GM23338 (cell line): ENCODE measurements at regions not wholly inside any gene's neighbourhood (a gene's known extent, or its start where the extent isn't known, plus 50 kb on each side); places are given as distances from the start of the nearest gene placed in this dataset.

Experiments used
- ATAC-seq: fragments of 200-7000 bp; cut with Tn5 transposase; 3 replicates; pipeline ENCODE4 v1.9.1; 2020
- DNase-seq: peaks from one replicate; pipeline ENCODE4 v3.0.0-alpha.2; 2015; ENCODE audit warnings: low spot score
- H2AFZ ChIP-seq: fragments of 200-600 bp; sonication (generic); 2 replicates; pipeline ENCODE4 v1.8.0; 2016; ENCODE audit warnings: antibody characterized with exemption, mild to moderate bottlenecking, moderate library complexity
- H3F3A ChIP-seq: fragments of 200-600 bp; sonication (generic); replicated peaks from 2 replicates; pipeline ENCODE4 v1.8.0; 2017; ENCODE audit warnings: antibody characterized with exemption, mixed run types, low read depth
- H3K27ac ChIP-seq: fragments of 200-600 bp; sonication (generic); 2 replicates; pipeline ENCODE4 v1.6.1; 2016; ENCODE audit warnings: low read depth
- H3K27me3 ChIP-seq: fragments of 200-600 bp; sonication (generic); 2 replicates; pipeline ENCODE4 v1.8.0; 2016; ENCODE audit warnings: mild to moderate bottlenecking, mixed run types, moderate library complexity; ENCODE audit not compliant: insufficient read depth
- H3K36me3 ChIP-seq: fragments of 200-600 bp; sonication (generic); 2 replicates; pipeline ENCODE4 v1.8.0; 2016; ENCODE audit warnings: mild to moderate bottlenecking; ENCODE audit not compliant: insufficient read depth
- H3K4me1 ChIP-seq: fragments of 200-600 bp; sonication (generic); 2 replicates; pipeline ENCODE4 v1.8.0; 2016; ENCODE audit warnings: mild to moderate bottlenecking, moderate library complexity; ENCODE audit not compliant: insufficient read depth
- H3K4me2 ChIP-seq: fragments of 200-600 bp; sonication (generic); 2 replicates; pipeline ENCODE4 v1.7.1; 2017; ENCODE audit warnings: mixed run types
- H3K4me3 ChIP-seq: fragments of 200-600 bp; sonication (generic); 2 replicates; pipeline ENCODE4 v1.6.1; 2016; ENCODE audit warnings: mixed run types
- H3K79me2 ChIP-seq: fragments of 200-600 bp; sonication (generic); replicated peaks from 2 replicates; pipeline ENCODE4 v1.8.0; 2017; ENCODE audit warnings: mild to moderate bottlenecking; ENCODE audit not compliant: insufficient read depth
- H3K9me2 ChIP-seq: fragments of 200-600 bp; sonication (generic); 2 replicates; pipeline ENCODE4 v1.8.0; 2017; ENCODE audit not compliant: insufficient read depth
- H4K20me1 ChIP-seq: fragments of 200-600 bp; sonication (generic); replicated peaks from 2 replicates; pipeline ENCODE4 v1.8.0; 2017; ENCODE audit warnings: mild to moderate bottlenecking; ENCODE audit not compliant: insufficient read depth
- H3K27ac Mint-ChIP-seq: 2 replicates; pipeline ENCODE4 v1.8.0; 2020; ENCODE audit warnings: inconsistent platforms, mild to moderate bottlenecking, moderate library complexity, mixed read lengths
- H3K27me3 Mint-ChIP-seq: 3 replicates; pipeline ENCODE4 v1.8.0; 2022; ENCODE audit warnings: low read depth, mild to moderate bottlenecking, moderate library complexity, mixed read lengths, inconsistent platforms; ENCODE audit not compliant: insufficient read depth, poor library complexity
- H3K36me3 Mint-ChIP-seq: 3 replicates; pipeline ENCODE4 v1.8.0; 2021; ENCODE audit warnings: low read depth, mild to moderate bottlenecking, inconsistent platforms, moderate library complexity, mixed read lengths
- H3K4me1 Mint-ChIP-seq: 3 replicates; pipeline ENCODE4 v1.8.0; 2020; ENCODE audit warnings: mild to moderate bottlenecking, inconsistent platforms, mixed read lengths
- H3K4me3 Mint-ChIP-seq: 3 replicates; pipeline ENCODE4 v1.8.0; 2021; ENCODE audit warnings: moderate library complexity, mild to moderate bottlenecking, inconsistent platforms, mixed read lengths
- H3K9me3 Mint-ChIP-seq: 3 replicates; pipeline ENCODE4 v1.8.0; 2020; ENCODE audit warnings: moderate library complexity, mild to moderate bottlenecking, inconsistent platforms, mixed read lengths
- CREB1 ChIP-seq: fragments of 250-450 bp; sonication (Bioruptor Pico); IDR thresholded peaks from 2 replicates; pipeline ENCODE4 v1.5.0; 2020; ENCODE audit warnings: low read depth, mild to moderate bottlenecking, moderate library complexity
- EZH2 ChIP-seq: fragments of 200-600 bp; sonication (generic); IDR thresholded peaks from one replicate; pipeline ENCODE4 v1.8.0; 2017; ENCODE audit warnings: antibody characterized with exemption, mild to moderate bottlenecking, low read depth; ENCODE audit not compliant: unreplicated experiment
- EZH2phosphoT487 ChIP-seq: fragments of 200-600 bp; sonication (generic); IDR thresholded peaks from one replicate; pipeline ENCODE4 v1.8.1; 2018; ENCODE audit warnings: antibody characterized with exemption; ENCODE audit not compliant: unreplicated experiment
- JUNB ChIP-seq: IDR thresholded peaks from one replicate; pipeline ENCODE4 v1.6.1; 2016; ENCODE audit warnings: antibody characterized with exemption; ENCODE audit not compliant: unreplicated experiment
- NANOG ChIP-seq: IDR thresholded peaks from 2 replicates; pipeline ENCODE4 v1.6.1; 2016; ENCODE audit warnings: antibody characterized with exemption, borderline replicate concordance
- POLR2AphosphoS5 ChIP-seq: IDR thresholded peaks from 2 replicates; pipeline ENCODE4 v1.6.1; 2016; ENCODE audit warnings: antibody characterized with exemption, low read depth
- STAT1 ChIP-seq: IDR thresholded peaks from one replicate; pipeline ENCODE4 v1.6.1; 2016; ENCODE audit warnings: antibody characterized with exemption; ENCODE audit not compliant: unreplicated experiment
- ZNF114 ChIP-seq: fragments of 250-450 bp; sonication (Bioruptor Pico); IDR thresholded peaks from 2 replicates; pipeline ENCODE4 v1.5.0; 2020; ENCODE audit warnings: mild to moderate bottlenecking, moderate library complexity
- ZNF331 ChIP-seq: fragments of 250-450 bp; sonication (Bioruptor Pico); IDR thresholded peaks from 2 replicates; pipeline ENCODE4 v1.5.0; 2020; ENCODE audit warnings: low read depth, mild to moderate bottlenecking, moderate library complexity
- TF ChIP-seq, protein P1 (sequence below), 2 experiments: fragments of 200-600 bp in 1 of 2; sonication (generic) in 1 of 2; conservative IDR thresholded peaks; 2 replicates each; pipeline versions ENCODE4 v1.5.1 to v1.6.1; 2016 to 2017; ENCODE audit warnings: antibody characterized with exemption in 2 of 2, low read depth in 2 of 2, mild to moderate bottlenecking in 2 of 2, moderate library complexity in 1 of 2
- TF ChIP-seq, protein P2 (sequence below): fragments of 250-450 bp; sonication (Bioruptor Pico); IDR thresholded peaks from 2 replicates; pipeline ENCODE4 v1.5.0; 2020; ENCODE audit warnings: mild to moderate bottlenecking, moderate library complexity
- TF ChIP-seq, protein P3 (sequence below): IDR thresholded peaks from 2 replicates; pipeline ENCODE4 v1.6.1; 2016; ENCODE audit warnings: antibody characterized with exemption
- TF ChIP-seq, protein P4 (sequence below): IDR thresholded peaks from one replicate; pipeline ENCODE4 v1.6.1; 2018; ENCODE audit warnings: antibody characterized with exemption; ENCODE audit not compliant: unreplicated experiment

DNA sequence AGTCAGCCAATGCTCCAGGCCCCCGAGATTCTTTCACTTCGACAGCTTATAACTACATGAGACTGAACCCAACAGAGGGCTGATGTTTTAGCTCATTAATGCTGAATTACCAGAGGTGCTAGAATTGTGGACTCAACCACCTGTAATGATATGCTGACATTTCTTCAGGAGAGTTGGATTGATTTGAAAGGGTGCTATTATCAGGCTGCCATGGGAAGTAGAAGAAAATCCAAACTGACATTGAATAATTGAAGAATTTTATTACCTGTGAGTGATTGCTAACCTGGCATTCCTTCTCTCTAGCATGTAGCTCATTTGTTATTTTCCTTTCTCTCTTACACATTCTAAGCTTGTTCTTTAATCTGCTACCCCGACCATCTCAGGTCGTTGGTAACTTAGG, 488.8 kb downstream of the PID1 start:
- H3F3A ChIP-seq: no peaks in the 10 kb centered on the region
- no peak overlapping the region for H3K27ac ChIP-seq
- TF ChIP-seq STAT1 (no peak), CREB1 (CRISPR knock-in tag) (no peak), POLR2AphosphoS5 (no peak), NANOG (no peak), EZH2phosphoT487 (no peak), JUNB (no peak), ZNF114 (CRISPR knock-in tag) (no peak), EZH2 (no peak), ZNF331 (CRISPR knock-in tag) (no peak)
- TF ChIP-seq, protein P1, sequence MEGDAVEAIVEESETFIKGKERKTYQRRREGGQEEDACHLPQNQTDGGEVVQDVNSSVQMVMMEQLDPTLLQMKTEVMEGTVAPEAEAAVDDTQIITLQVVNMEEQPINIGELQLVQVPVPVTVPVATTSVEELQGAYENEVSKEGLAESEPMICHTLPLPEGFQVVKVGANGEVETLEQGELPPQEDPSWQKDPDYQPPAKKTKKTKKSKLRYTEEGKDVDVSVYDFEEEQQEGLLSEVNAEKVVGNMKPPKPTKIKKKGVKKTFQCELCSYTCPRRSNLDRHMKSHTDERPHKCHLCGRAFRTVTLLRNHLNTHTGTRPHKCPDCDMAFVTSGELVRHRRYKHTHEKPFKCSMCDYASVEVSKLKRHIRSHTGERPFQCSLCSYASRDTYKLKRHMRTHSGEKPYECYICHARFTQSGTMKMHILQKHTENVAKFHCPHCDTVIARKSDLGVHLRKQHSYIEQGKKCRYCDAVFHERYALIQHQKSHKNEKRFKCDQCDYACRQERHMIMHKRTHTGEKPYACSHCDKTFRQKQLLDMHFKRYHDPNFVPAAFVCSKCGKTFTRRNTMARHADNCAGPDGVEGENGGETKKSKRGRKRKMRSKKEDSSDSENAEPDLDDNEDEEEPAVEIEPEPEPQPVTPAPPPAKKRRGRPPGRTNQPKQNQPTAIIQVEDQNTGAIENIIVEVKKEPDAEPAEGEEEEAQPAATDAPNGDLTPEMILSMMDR (conservative IDR thresholded peaks at IDR 0.05; ENCODE audit: low read depth in 2 of 2): no peak
- TF ChIP-seq, protein P2, sequence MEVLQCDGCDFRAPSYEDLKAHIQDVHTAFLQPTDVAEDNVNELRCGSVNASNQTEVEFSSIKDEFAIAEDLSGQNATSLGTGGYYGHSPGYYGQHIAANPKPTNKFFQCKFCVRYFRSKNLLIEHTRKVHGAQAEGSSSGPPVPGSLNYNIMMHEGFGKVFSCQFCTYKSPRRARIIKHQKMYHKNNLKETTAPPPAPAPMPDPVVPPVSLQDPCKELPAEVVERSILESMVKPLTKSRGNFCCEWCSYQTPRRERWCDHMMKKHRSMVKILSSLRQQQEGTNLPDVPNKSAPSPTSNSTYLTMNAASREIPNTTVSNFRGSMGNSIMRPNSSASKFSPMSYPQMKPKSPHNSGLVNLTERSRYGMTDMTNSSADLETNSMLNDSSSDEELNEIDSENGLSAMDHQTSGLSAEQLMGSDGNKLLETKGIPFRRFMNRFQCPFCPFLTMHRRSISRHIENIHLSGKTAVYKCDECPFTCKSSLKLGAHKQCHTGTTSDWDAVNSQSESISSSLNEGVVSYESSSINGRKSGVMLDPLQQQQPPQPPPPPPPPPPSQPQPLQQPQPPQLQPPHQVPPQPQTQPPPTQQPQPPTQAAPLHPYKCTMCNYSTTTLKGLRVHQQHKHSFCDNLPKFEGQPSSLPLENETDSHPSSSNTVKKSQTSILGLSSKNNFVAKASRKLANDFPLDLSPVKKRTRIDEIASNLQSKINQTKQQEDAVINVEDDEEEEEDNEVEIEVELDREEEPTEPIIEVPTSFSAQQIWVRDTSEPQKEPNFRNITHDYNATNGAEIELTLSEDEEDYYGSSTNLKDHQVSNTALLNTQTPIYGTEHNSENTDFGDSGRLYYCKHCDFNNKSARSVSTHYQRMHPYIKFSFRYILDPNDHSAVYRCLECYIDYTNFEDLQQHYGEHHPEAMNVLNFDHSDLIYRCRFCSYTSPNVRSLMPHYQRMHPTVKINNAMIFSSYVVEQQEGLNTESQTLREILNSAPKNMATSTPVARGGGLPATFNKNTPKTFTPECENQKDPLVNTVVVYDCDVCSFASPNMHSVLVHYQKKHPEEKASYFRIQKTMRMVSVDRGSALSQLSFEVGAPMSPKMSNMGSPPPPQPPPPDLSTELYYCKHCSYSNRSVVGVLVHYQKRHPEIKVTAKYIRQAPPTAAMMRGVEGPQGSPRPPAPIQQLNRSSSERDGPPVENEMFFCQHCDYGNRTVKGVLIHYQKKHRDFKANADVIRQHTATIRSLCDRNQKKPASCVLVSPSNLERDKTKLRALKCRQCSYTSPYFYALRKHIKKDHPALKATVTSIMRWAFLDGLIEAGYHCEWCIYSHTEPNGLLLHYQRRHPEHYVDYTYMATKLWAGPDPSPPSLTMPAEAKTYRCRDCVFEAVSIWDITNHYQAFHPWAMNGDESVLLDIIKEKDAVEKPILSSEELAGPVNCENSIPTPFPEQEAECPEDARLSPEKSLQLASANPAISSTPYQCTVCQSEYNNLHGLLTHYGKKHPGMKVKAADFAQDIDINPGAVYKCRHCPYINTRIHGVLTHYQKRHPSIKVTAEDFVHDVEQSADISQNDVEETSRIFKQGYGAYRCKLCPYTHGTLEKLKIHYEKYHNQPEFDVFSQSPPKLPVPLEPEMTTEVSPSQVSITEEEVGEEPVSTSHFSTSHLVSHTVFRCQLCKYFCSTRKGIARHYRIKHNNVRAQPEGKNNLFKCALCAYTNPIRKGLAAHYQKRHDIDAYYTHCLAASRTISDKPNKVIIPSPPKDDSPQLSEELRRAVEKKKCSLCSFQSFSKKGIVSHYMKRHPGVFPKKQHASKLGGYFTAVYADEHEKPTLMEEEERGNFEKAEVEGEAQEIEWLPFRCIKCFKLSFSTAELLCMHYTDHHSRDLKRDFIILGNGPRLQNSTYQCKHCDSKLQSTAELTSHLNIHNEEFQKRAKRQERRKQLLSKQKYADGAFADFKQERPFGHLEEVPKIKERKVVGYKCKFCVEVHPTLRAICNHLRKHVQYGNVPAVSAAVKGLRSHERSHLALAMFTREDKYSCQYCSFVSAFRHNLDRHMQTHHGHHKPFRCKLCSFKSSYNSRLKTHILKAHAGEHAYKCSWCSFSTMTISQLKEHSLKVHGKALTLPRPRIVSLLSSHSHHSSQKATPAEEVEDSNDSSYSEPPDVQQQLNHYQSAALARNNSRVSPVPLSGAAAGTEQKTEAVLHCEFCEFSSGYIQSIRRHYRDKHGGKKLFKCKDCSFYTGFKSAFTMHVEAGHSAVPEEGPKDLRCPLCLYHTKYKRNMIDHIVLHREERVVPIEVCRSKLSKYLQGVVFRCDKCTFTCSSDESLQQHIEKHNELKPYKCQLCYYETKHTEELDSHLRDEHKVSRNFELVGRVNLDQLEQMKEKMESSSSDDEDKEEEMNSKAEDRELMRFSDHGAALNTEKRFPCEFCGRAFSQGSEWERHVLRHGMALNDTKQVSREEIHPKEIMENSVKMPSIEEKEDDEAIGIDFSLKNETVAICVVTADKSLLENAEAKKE (CRISPR knock-in tag): no peak
- TF ChIP-seq, protein P3, sequence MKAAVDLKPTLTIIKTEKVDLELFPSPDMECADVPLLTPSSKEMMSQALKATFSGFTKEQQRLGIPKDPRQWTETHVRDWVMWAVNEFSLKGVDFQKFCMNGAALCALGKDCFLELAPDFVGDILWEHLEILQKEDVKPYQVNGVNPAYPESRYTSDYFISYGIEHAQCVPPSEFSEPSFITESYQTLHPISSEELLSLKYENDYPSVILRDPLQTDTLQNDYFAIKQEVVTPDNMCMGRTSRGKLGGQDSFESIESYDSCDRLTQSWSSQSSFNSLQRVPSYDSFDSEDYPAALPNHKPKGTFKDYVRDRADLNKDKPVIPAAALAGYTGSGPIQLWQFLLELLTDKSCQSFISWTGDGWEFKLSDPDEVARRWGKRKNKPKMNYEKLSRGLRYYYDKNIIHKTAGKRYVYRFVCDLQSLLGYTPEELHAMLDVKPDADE: no peak
- TF ChIP-seq, protein P4, sequence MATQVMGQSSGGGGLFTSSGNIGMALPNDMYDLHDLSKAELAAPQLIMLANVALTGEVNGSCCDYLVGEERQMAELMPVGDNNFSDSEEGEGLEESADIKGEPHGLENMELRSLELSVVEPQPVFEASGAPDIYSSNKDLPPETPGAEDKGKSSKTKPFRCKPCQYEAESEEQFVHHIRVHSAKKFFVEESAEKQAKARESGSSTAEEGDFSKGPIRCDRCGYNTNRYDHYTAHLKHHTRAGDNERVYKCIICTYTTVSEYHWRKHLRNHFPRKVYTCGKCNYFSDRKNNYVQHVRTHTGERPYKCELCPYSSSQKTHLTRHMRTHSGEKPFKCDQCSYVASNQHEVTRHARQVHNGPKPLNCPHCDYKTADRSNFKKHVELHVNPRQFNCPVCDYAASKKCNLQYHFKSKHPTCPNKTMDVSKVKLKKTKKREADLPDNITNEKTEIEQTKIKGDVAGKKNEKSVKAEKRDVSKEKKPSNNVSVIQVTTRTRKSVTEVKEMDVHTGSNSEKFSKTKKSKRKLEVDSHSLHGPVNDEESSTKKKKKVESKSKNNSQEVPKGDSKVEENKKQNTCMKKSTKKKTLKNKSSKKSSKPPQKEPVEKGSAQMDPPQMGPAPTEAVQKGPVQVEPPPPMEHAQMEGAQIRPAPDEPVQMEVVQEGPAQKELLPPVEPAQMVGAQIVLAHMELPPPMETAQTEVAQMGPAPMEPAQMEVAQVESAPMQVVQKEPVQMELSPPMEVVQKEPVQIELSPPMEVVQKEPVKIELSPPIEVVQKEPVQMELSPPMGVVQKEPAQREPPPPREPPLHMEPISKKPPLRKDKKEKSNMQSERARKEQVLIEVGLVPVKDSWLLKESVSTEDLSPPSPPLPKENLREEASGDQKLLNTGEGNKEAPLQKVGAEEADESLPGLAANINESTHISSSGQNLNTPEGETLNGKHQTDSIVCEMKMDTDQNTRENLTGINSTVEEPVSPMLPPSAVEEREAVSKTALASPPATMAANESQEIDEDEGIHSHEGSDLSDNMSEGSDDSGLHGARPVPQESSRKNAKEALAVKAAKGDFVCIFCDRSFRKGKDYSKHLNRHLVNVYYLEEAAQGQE: no peak
- no peak overlapping the region for H2AFZ ChIP-seq
- no peak overlapping the region for H3K4me3 ChIP-seq
- no peaks in the 10 kb centered on the region for H3K36me3 ChIP-seq
- no peak for ATAC-seq
- no peaks in the 10 kb centered on the region for H3K4me1 ChIP-seq
- no peaks in the 10 kb centered on the region for H3K36me3 Mint-ChIP-seq
- H3K4me3 Mint-ChIP-seq: no peak overlapping the region
- H3K4me2 ChIP-seq: no peak overlapping the region
- H3K27me3 Mint-ChIP-seq: no peaks in the 10 kb centered on the region
- H3K27me3 ChIP-seq: no peaks in the 10 kb centered on the region
- no peaks in the 10 kb centered on the region for H3K4me1 Mint-ChIP-seq
- H4K20me1 ChIP-seq: no peaks in the 10 kb centered on the region
- DNase-seq: no peak
- peaks cover 2% of the 10 kb centered on the region; the same call in 1 of the 3 replicates for H3K9me3 Mint-ChIP-seq
- H3K79me2 ChIP-seq: no peaks in the 10 kb centered on the region
- H3K27ac Mint-ChIP-seq: no peak overlapping the region
- no peaks in the 10 kb centered on the region; the same call in 1 of the 2 replicates for H3K9me2 ChIP-seq
